HG02981 (cell line): ENCODE measurements at regions not wholly inside any gene's neighbourhood (a gene's known extent, or its start where the extent isn't known, plus 50 kb on each side); places are given as distances from the start of the nearest gene placed in this dataset.
A peak's percentile ranks its signal among the peaks of the same experiment; 100 is the strongest.
"Not testable (repeated sequence)": the region's sequence is repeated elsewhere in the genome, so short reads cannot be mapped to it uniquely, and the experiment has no call there.

Experiments used
- ATAC-seq: cut with Tn5 transposase; IDR thresholded peaks from one replicate; pipeline ENCODE4 v1.9.1; 2021; ENCODE audit warnings: mild to moderate bottlenecking, moderate library complexity; ENCODE audit not compliant: unreplicated experiment

DNA sequence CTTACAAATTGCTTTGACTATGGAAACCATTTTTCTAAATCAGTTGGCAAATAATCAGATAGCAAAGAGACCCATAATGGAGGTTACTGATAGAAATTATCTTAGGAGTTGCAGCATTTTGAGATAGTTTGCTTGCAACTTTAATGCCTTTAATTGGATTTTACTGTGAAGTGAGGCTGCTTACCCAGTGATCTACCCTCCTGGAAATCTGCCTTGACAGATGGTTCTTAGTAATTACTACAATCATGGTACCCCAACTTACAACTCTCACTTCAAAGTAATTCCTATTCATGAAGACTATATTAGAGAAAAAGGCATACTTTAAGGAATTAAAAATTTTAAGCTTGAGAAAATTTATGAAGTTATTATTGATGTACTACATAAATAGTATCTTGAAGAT is 1288.6 kb upstream of the CDH2 start:
- no peak for ATAC-seq

DNA sequence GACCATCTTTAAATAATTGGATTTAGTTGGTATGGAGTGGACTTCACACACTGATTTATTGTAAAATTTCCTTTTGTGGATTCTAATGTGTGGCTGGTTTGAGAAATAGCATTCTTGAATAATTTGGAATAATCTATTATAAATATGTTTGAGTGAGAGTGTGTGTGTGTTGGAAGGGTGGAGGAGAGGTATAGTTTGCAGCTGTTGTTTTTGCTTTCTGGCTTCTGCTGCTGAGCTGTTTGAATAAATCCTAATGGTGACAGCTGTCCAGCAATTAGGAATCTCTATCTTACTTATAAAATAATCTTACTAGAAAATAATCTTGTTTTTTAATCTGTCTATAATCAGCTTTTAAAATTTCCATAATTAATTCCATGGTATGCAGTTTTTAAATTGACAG is 1283.0 kb upstream of the CDH2 start:
- no peak for ATAC-seq

DNA sequence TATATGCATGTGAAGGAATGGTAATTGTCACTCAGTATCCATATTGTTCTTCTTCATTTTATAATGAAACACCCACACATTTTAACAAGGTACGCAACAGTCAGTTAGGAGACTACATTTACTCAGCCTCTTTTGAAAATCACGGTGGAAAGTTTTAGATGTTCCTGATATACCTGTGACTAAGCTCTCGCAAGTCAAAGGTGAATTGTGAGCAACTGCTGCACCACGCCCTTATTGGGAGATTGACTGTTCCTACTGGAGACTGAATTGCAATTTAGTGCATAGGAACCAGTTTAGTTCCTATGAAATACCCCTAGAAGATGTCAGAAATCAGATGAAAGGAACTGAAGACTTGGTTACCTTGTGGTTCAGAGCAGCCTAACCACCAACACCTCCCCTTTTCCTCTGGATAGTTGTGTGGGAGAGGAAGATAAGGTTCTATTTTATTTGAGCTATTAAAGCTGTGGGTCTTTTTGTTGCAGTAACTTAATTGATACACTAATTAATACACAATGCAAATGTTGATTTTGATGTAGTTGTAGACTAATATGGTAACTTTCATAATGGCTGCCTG is 1280.5 kb upstream of the CDH2 start:
- no peak for ATAC-seq

DNA sequence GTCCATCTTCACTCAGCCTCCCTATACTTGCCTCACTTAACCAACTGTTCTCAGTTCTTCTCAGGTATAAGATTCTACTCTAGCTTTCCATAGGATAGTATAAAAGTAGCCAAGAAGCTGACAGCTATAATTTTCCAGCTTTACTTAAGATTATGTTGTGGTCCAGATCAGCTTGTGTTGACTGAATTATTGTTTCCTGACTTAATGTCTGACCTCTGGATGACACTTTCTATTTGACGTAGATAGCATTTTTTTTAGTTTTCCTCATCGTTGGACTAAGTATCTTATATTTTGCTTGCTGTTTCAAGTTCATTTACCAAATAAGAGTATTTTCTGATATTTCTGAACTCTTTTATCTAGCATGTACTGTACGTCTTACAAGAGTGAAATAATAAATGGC is 1272.5 kb upstream of the CDH2 start:
- ATAC-seq: no peak

DNA sequence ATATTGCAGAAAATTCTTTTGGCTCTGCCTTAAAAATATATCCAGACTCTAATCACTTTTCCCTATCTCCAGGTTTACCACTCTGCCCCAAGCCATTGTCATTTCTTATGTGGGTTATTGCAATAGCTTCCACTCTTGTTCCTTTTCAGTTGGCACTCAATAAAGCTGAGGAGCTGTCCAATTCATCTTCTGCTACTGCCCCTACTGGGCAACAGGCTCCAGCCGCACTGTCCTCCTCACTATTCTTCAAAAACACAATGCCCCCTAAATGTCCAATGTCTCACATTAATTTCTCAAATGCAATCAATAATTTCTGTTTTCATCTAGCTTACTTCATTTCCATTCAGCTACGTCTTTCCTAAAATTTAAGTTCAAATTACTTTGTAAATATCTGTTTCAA is 1262.5 kb upstream of the CDH2 start:
- no peak for ATAC-seq

DNA sequence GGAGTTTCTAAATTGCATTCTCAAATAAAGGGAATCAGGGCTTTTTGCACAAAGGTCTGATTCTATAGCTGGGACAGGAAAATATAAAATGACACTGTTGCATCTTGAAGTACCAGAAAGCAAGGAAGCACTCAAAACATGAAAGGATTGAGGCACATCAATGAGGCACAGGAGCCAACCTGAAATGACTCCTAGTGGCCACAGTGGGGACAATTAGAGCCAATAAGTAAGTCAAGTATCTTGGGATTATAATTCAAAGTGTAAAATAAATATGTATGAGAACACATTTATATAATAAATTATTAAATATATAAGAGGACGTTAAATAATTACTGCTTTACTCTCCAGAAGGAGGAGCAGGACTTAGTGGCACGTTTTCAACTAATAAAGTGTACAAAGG is 1259.5 kb upstream of the CDH2 start:
- no peak for ATAC-seq

DNA sequence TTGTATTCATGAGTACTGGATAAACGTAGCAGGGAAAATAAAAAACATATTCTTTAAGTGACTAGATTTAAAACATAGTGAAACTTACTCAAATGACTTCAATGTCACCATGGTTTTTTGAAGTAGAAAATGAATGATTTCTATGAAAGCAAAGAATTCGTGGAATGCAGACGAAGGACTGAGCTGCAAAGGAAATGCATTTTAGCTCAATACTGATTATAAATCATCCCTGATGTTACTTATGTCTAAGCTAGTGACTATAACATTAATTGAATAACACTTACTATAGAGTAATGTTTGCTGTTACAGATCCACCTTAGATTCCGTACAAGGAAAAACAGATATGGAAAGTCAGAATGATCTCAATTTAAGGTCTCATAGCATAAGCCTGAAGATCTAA is 1257.7 kb upstream of the CDH2 start:
- ATAC-seq: no peak

DNA sequence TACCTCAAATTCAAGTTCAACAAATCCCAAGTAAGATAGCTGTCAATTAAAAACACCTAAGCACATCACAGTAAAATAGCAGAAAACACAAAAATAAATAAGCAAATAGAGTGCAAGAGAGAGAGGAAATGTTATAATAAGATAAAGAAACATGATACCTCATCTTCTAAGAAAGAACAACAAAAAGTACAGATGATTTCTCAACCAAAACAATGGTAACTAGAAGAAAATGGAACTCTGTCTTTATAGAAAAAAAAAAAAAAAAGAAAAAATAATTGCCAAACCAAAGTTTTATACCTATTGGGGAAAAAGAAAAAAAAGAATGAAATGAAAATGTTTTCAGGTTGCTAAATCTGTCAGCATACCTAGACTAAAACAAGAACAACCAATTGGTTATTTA is 1253.5 kb upstream of the CDH2 start:
- ATAC-seq: no peak

DNA sequence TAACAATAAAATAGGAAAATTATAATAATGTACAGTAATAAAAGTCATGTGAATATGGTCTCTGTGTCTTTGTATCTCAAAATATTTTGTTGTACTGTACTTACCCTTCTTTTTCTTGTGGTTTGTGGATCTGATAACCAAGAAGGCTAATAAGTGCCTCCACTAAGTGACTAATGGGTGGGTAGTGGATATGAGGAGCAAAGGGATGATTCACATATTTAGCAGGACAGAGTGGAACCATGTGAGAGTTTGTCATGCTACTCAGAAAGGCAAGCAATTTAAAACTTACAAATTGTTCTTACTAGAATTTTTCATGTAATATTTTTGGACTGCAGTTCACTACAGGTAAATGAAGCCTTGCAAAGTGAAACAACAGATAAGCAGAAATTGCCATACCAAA is 1241.2 kb upstream of the CDH2 start:
- no peak for ATAC-seq

DNA sequence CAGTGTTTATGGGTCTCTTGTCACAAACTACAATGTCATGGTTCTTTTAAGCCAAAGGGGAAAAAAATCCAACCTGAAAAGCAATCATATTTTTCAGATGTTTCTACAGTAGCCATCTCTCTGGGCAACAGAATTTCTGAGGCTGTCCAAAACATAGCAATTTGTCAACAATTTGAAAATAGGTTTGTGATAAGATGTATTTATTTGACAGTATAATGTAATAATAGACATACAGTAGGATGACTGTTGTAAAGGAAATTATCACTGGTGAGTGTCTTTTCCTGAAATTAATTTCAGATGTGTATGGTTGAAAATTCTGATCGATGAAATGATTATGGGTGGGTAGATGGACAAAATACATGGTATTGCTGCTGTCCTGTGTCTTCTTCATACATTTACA is 1230.1 kb upstream of the CDH2 start:
- ATAC-seq: no peak

DNA sequence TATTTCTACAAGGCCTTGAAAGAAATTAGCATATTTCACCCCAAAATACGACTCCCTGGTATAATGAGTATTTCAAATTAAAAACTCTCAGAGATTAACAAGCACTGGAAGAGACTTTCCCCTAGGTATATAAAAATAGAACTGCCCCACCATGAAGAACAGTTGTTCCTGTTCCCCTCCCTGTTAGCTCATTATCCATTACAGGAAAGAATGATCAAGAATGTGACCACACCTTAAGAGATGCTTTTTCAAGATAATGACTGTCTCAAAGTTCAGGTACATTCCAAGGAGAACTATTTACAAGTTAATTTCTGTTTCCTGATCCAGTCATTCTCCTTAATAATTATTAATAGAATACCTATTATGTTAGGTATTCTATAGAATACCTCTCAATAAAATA is 1220.6 kb upstream of the CDH2 start:
- no peak for ATAC-seq

DNA sequence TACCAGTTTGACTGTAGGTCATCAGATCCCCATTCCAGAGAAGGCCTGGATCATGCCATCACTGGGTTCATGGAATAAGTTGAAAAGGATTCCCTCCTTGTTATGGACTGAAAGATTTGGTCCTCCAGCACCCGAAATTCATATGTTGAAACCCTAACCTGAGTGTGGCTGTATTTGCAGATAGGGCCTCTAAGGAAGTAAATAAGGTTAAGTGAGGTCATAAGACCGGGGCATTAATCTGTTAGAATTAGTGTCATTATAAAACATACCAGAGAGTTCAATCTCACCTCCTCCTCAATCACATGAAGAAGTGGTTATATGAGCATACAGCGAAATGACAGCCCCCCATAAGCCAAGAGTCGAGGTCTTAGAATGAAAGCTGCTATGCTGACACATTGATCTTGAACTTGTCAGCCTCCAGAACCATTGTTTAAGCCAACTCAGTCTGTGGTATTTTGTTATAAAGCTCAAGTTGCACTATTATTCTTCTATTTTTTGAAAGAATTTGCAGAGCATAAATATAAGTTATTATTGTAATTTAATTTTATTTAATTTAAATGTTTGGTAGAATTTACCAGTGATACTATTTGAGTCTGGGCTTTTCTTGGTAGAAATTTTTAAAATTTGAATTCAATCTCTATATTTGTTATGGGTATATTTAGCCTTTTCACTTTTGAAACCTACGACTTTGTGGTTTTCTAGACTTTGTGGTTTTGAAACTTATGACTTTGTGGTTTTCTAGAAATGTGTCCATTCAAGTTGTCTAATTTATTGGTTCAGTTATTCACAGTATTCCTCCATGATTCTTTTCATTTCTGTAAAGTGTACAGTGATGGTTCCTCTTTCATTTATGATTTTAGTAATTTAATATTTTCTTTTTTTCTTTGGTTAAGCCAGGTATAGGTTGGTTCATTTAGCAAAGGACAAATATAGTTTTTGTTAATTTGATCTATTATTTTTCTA is 1206.7 kb upstream of the CDH2 start:
- peak; percentile 73 for ATAC-seq

DNA sequence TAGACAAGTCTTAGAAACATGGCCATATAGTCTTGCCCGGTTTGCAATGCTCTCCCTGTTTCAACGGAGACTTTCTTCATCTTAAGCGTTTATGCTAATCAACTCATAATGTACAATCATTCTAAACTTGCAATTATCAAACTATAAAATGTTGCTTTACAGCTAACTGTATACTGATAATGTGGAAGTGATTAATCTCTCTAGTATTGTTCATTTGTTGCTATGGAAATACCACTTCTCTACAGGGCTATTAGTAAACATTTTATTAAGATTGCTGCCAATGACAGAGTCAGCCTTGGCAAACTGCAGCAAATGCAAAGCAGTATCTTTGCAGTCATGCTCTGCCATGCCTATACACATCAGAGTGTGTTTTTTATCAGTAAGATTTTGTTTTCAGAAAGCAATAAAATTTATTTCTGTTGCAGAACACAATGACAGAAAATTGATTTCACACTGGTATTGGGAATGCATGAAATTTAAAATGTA is 1201.8 kb upstream of the CDH2 start:
- no peak for ATAC-seq

DNA sequence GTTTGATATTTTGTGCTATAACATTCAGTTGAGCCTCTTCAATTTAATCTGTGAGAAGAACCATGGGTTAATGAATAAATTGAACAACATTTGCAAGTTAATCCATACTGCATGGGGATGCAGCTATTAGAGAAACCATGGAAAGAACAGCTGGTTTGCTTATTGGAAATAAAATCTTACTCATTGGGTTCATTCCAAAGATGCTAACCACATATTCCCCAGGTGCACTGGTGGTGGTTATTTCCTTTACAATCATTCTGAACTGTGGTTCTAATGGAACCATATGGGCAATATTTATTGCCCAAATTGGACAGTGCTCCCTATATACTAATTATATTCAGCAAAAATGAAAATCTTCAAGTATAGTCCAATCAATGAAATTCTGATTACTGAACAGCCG is 1200.4 kb upstream of the CDH2 start:
- ATAC-seq: no peak

DNA sequence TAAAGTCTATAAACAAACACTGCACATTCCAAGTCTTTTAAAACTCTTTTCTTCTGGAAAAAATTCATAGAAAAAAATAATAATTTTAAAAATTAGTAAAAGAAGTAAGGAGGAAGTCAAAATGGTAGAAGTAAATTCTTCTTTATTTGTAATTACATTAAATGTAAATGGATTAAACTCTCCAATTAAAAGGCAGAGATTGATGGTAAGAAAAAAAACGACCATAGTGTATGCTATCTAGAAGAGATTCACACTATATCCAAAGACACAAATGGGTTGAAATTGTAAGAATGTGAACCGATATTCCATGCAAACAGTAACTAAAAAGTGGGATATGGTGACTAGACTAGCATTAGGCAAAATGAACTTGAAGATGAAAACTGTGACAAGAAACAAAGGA is 1196.1 kb upstream of the CDH2 start:
- no peak for ATAC-seq

DNA sequence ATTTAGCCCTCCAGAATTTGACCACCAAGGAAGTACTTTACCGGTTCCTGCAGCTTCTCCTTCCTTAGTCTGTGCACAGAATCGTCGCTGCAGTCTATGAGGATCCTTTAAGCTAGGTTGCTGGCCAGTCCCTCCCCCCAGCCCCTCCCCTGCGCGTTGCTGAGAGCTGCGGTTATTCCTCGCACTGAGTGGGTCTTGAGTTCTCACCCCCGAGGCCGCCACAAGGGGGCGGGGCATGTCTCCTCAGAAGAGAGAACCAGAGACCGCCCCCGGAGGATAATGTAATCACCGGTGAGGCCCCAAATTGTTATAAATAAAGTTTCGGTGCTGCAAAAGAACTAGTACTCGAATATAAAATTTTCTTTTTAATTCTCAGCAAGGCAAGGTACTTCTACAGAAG is 1184.9 kb upstream of the CDH2 start:
- ATAC-seq: no peak

DNA sequence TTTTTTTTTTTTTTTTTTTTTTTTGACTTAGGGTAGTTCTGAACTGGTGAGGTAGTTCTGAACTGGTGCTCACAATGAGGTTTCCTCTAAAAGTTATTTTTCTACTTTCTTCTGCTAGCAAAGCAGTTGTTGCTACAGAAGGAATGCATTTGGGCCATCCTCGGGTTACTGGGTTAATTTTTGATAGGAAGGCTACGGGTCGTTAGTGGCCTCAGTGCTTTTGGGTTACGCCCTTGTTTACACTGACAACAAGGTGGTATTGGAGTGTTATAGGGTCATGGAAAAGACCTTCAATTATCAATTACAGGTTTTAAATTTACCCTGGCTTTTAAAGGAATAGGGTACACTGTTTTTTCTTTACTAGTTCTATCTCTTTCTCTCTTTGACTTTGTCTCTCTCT is 1183.7 kb upstream of the CDH2 start:
- ATAC-seq: not testable (repeated sequence)

DNA sequence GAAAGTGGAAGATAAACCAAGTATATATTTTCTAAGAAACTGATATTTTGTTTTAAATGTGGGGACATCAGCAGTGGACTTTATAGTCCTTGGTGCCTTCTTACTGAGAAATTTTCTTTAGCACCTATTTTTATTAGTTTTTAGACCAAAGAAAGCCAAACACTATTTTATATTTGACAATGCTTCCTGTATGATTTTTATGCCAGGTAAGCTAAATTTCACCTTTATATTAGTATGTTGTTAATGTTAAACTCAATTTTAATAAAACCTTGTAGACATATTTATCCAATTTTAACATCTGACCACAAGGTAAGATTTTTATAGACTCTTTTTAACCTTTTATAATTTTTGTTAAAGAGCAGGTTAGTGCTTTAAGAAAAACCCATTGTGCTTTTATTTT is 1182.3 kb upstream of the CDH2 start:
- not testable (repeated sequence) for ATAC-seq

DNA sequence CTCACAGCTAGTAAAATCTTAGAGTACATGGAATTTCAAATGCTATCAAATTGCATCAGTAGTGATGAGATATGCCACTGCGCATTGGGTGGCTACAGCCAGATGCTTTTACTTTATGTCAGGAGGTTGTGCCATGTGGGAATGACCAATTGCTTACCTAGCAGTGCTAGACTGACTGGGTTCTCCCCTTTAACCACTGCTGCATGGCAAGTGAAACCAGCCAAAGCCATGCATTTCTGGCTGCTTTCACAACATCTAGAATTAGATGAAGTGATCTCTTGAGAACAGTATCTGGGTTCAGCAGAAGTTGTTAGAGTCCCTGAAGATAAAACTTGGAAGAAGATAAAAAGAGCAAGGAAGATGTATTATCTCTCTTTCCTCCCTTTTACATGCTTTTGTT is 1174.2 kb upstream of the CDH2 start:
- ATAC-seq: no peak

DNA sequence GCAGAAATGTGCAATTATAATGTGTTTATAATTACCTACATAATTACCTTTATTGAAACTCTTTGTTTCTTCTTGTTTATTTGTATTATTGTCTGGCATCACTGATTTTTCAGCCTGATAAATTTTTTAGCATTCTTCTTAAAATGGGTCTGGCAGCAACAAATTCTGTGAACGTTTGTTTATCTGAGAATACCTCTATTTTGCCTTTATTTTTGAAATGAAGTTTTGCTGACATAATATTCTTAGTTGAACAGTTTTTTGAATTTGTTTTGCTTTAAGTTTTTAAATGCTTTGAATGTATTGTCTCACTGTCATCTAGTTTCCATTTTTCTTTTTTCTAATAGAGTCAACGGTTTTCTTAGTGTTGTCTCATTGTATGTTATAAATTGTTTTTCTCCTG is 1152.0 kb upstream of the CDH2 start:
- ATAC-seq: no peak

DNA sequence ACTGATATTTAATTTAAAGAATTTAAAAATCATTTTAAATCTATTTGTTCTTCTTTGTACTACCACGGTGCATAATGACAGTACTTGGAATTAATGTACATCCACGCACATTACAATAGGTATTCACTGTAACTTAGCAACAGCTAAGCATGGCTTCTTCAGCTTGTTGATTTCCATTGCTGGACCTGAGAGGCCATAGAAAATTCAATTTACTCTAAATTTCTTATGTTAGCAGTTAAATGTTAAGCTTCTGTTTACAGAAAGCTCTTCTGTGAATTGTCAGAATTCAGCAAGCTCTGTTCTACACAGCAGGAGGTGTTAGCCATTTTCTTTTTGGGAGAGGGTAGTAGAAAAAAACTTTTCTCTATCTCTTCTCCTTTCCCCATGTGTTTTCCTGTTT is 1149.3 kb upstream of the CDH2 start:
- no peak for ATAC-seq

DNA sequence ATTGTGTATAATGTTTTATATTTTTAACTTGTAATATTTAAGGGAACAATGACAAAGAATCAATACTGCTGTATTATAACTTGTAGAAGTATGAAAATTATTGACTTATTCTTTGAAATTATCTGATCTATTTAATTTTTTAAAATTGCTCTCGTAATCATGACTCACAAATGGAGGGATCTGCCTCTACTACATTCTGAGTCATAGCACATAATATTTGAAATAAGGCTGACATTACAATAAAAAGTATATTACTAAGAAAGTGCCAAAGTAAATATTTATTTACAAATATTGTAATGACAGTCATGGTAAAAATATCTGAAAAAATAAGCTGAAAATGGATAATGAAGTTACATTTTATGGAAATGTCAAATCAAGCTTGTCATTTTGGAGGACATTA is 1144.6 kb upstream of the CDH2 start:
- ATAC-seq: no peak
